ENCODE measurements at regions not wholly inside any gene's neighbourhood (a gene's known extent, or its start where the extent isn't known, plus 50 kb on each side); places are given as distances from the start of the nearest gene placed in this dataset.
"Not testable (repeated sequence)": the region's sequence is repeated elsewhere in the genome, so short reads cannot be mapped to it uniquely, and the experiment has no call there.

- DNase-seq = no peak
- Mint-ChIP-seq H3K27ac (no peak overlapping the region), H3K9me3 (no peaks in the 10 kb centered on the region), H3K4me1 (no peaks in the 10 kb centered on the region), H3K27me3 (no peaks in the 10 kb centered on the region), H3K36me3 (no peaks in the 10 kb centered on the region), H3K4me3 (no peak overlapping the region)
- ATAC-seq (replicated peaks) = no peak
Measured at GRCh38 chr3:187880441-187880840, 135.2 kb upstream of the BCL6 start.

- no peaks in the 10 kb centered on the region for H3K36me3 Mint-ChIP-seq
- H3K4me1 Mint-ChIP-seq = no peaks in the 10 kb centered on the region
- no peak overlapping the region for H3K27ac Mint-ChIP-seq
- DNase-seq (no peak), ATAC-seq (replicated peaks) (no peak)
- H3K27me3 Mint-ChIP-seq = no peaks in the 10 kb centered on the region
- H3K9me3 Mint-ChIP-seq = no peaks in the 10 kb centered on the region
- H3K4me3 Mint-ChIP-seq = no peak overlapping the region
Measured at GRCh38 chr3:187880851-187881250, 135.6 kb upstream of the BCL6 start.

- no peak for ATAC-seq (replicated peaks)
- Mint-ChIP-seq H3K9me3 (peaks cover 0 to 1% of the 10 kb centered on the region in 2 donors), H3K27ac (no peak overlapping the region), H3K27me3 (peaks cover 5 to 8% of the 10 kb centered on the region in 2 donors), H3K4me1 (peaks cover 5 to 6% of the 10 kb centered on the region in 2 donors), H3K4me3 (no peak overlapping the region), H3K36me3 (no peaks in the 10 kb centered on the region)
- no peak for DNase-seq
Measured at GRCh38 chr3:187888701-187889100, 143.4 kb upstream of the BCL6 start.

GRCh38 chr3:187889106-187889505 is 143.8 kb upstream of the BCL6 start:
- Mint-ChIP-seq H3K27me3 (peaks cover 5 to 8% of the 10 kb centered on the region in 2 donors), H3K36me3 (no peaks in the 10 kb centered on the region), H3K4me3 (no peak overlapping the region), H3K9me3 (peaks cover 0 to 1% of the 10 kb centered on the region in 2 donors), H3K27ac (peak overlapping the region; percentile 47), H3K4me1 (peaks cover 5 to 6% of the 10 kb centered on the region in 2 donors)
- no peak for ATAC-seq (replicated peaks)
- DNase-seq = no peak

- H3K4me3 Mint-ChIP-seq = no peak overlapping the region
- peak overlapping the region; percentile 53 for H3K27ac Mint-ChIP-seq
- DNase-seq (no peak), ATAC-seq (replicated peaks) (no peak)
- peaks cover 5 to 8% of the 10 kb centered on the region in 2 donors for H3K27me3 Mint-ChIP-seq
- peaks cover 0 to 1% of the 10 kb centered on the region in 2 donors for H3K9me3 Mint-ChIP-seq
- no peaks in the 10 kb centered on the region for H3K36me3 Mint-ChIP-seq
- H3K4me1 Mint-ChIP-seq = peaks cover 5 to 6% of the 10 kb centered on the region in 2 donors
Measured at GRCh38 chr3:187889601-187890404, 144.5 kb upstream of the BCL6 start.

GRCh38 chr3:187890405-187890752 is 145.1 kb upstream of the BCL6 start:
- not testable (repeated sequence) for H3K27me3 Mint-ChIP-seq; H3K27ac Mint-ChIP-seq; H3K4me1 Mint-ChIP-seq; H3K4me3 Mint-ChIP-seq; H3K9me3 Mint-ChIP-seq; DNase-seq; H3K36me3 Mint-ChIP-seq; ATAC-seq (replicated peaks)

- ATAC-seq (replicated peaks) = no peak
- peaks cover under 1 to 6% of the 10 kb centered on the region in 2 donors for H3K27me3 Mint-ChIP-seq
- H3K27ac Mint-ChIP-seq = no peak overlapping the region
- peaks cover 5 to 14% of the 10 kb centered on the region in 2 donors for H3K4me1 Mint-ChIP-seq
- H3K9me3 Mint-ChIP-seq = peaks cover 0 to 1% of the 10 kb centered on the region in 2 donors
- H3K36me3 Mint-ChIP-seq = no peaks in the 10 kb centered on the region
- DNase-seq = no peak
- no peak overlapping the region for H3K4me3 Mint-ChIP-seq
Measured at GRCh38 chr3:187896646-187897045, 151.4 kb upstream of the BCL6 start.

- peaks cover 10 to 18% of the 10 kb centered on the region in 2 donors for H3K4me1 Mint-ChIP-seq
- ATAC-seq (replicated peaks) = no peak
- H3K4me3 Mint-ChIP-seq = no peak overlapping the region
- H3K9me3 Mint-ChIP-seq = peaks cover 0 to 1% of the 10 kb centered on the region in 2 donors
- no peaks in the 10 kb centered on the region for H3K36me3 Mint-ChIP-seq
- DNase-seq = no peak
- no peak overlapping the region for H3K27ac Mint-ChIP-seq
- H3K27me3 Mint-ChIP-seq = peaks cover 4 to 11% of the 10 kb centered on the region in 2 donors
Measured at GRCh38 chr3:187899246-187899645, 154.0 kb upstream of the BCL6 start.

GRCh38 chr3:187900993-187901755 is 155.9 kb upstream of the BCL6 start:
- no peak for DNase-seq
- Mint-ChIP-seq H3K4me3 (no peak overlapping the region), H3K36me3 (no peaks in the 10 kb centered on the region), H3K27me3 (peaks cover 4 to 11% of the 10 kb centered on the region in 2 donors), H3K27ac (peak overlapping the region; percentile 4), H3K4me1 (peaks cover 10 to 18% of the 10 kb centered on the region in 2 donors), H3K9me3 (peaks cover 0 to 1% of the 10 kb centered on the region in 2 donors)
- peak in 1 of 2 donors; percentile 66 for ATAC-seq (replicated peaks)

- peaks cover 4 to 11% of the 10 kb centered on the region in 2 donors for H3K27me3 Mint-ChIP-seq
- peaks cover 0 to 1% of the 10 kb centered on the region in 2 donors for H3K9me3 Mint-ChIP-seq
- no peak overlapping the region for H3K4me3 Mint-ChIP-seq
- ATAC-seq (replicated peaks) (peak in 1 of 2 donors; percentile 51), DNase-seq (no peak)
- no peaks in the 10 kb centered on the region for H3K36me3 Mint-ChIP-seq
- H3K27ac Mint-ChIP-seq = peak overlapping the region; percentile 81
- peaks cover 10 to 18% of the 10 kb centered on the region in 2 donors for H3K4me1 Mint-ChIP-seq
Measured at GRCh38 chr3:187902041-187902471, 156.8 kb upstream of the BCL6 start.

- H3K27me3 Mint-ChIP-seq = peaks cover 4 to 11% of the 10 kb centered on the region in 2 donors
- peaks cover 10 to 18% of the 10 kb centered on the region in 2 donors for H3K4me1 Mint-ChIP-seq
- H3K27ac Mint-ChIP-seq = no peak overlapping the region
- H3K9me3 Mint-ChIP-seq = peaks cover 0 to 1% of the 10 kb centered on the region in 2 donors
- H3K4me3 Mint-ChIP-seq = no peak overlapping the region
- no peaks in the 10 kb centered on the region for H3K36me3 Mint-ChIP-seq
- no peak for DNase-seq
- ATAC-seq (replicated peaks) = peak in 1 of 2 donors; percentile 59
Measured at GRCh38 chr3:187902936-187903335, 157.7 kb upstream of the BCL6 start.

GRCh38 chr3:187903697-187904096 is 158.4 kb upstream of the BCL6 start:
- Mint-ChIP-seq H3K27ac (no peak overlapping the region), H3K9me3 (no peaks in the 10 kb centered on the region), H3K4me1 (peaks cover 4 to 11% of the 10 kb centered on the region in 2 donors), H3K36me3 (no peaks in the 10 kb centered on the region), H3K27me3 (peaks cover 4 to 15% of the 10 kb centered on the region in 2 donors), H3K4me3 (no peak overlapping the region)
- DNase-seq = no peak
- no peak for ATAC-seq (replicated peaks)

GRCh38 chr3:187906416-187906815 is 161.1 kb upstream of the BCL6 start:
- ATAC-seq (replicated peaks) (no peak), DNase-seq (no peak)
- no peak overlapping the region for H3K27ac Mint-ChIP-seq
- no peaks in the 10 kb centered on the region for H3K36me3 Mint-ChIP-seq
- no peaks in the 10 kb centered on the region for H3K9me3 Mint-ChIP-seq
- H3K4me3 Mint-ChIP-seq = no peak overlapping the region
- peaks cover 4 to 7% of the 10 kb centered on the region in 2 donors for H3K4me1 Mint-ChIP-seq
- H3K27me3 Mint-ChIP-seq = peaks cover 6 to 10% of the 10 kb centered on the region in 2 donors

- H3K27ac Mint-ChIP-seq = no peak overlapping the region
- H3K36me3 Mint-ChIP-seq = no peaks in the 10 kb centered on the region
- no peak for ATAC-seq (replicated peaks)
- peaks cover 2% of the 10 kb centered on the region in 2 donors for H3K4me1 Mint-ChIP-seq
- H3K27me3 Mint-ChIP-seq = peaks cover 6 to 7% of the 10 kb centered on the region in 2 donors
- no peaks in the 10 kb centered on the region for H3K9me3 Mint-ChIP-seq
- no peak overlapping the region for H3K4me3 Mint-ChIP-seq
- no peak for DNase-seq
Measured at GRCh38 chr3:187906920-187907319, 161.7 kb upstream of the BCL6 start.
